SKM-1 (cell line): ENCODE measurements at regions not wholly inside any gene's neighbourhood (a gene's known extent, or its start where the extent isn't known, plus 50 kb on each side); places are given as distances from the start of the nearest gene placed in this dataset.
"Not testable (repeated sequence)": the region's sequence is repeated elsewhere in the genome, so short reads cannot be mapped to it uniquely, and the experiment has no call there.

Experiments
- DNase-seq: peaks from one replicate; lab custom pipeline; 2025; ENCODE audit not compliant: unreplicated experiment; lab: John Stamatoyannopoulos, UW

DNA sequence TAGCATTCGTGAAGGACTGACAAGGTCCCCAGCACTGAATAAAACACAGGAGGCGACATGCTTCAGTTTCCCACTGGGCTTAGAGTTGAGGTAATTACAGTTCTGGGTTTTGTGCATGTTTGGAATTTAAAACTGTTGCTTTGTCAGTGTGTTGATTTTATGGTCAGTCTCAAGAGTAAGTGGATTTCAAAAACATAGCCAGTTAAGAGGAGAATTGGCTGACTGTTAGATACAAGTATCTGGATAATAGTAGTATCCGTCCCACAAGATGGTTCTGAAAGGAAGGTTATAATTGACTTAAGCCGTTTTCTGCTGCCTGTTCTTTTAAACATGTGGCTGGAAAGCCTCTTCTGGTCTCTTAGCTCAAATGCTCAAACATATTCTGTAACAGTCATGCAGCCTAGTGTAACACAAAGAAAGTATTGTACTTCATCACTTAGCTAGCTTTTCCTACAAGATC lies 170.9 kb downstream of the POLR1F start:
- no peak for DNase-seq

DNA sequence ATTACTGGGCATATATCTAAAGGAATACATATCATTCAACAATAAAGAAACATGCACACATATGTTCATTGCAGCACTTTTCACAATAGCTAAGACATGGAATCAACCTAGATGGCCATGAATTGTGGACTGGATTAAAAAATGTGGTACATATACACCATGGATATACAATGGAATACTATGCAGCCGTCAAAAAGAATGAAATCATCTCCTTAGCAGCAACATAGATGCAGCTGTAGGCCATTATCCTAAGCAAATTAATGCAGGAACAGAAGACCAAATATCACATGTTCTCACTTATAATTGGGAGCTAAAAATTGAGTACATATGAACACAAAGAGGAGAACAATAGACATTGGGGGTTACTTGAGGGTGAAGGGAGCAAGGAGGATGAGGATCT lies 175.6 kb downstream of the POLR1F start:
- DNase-seq, result no peak

DNA sequence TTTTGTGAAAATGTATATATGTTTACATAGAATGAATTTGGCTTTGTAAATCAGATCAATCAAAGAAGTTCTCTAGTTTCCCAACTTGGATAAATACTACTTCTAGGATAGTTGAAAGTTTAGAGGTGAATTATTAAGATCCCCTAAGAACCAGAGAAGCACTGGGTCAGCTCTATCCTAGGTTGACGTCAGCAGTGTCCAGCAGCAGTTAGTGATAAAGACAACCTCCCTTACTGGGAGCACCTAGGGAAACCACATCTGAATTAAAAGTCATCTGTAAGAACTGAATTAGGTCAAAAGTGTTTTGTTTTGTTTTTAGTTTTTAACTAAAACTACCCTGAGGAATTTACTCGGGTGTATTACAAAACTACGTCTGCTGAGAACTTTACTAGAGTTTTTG lies 178.0 kb downstream of the POLR1F start:
- no peak for DNase-seq

DNA sequence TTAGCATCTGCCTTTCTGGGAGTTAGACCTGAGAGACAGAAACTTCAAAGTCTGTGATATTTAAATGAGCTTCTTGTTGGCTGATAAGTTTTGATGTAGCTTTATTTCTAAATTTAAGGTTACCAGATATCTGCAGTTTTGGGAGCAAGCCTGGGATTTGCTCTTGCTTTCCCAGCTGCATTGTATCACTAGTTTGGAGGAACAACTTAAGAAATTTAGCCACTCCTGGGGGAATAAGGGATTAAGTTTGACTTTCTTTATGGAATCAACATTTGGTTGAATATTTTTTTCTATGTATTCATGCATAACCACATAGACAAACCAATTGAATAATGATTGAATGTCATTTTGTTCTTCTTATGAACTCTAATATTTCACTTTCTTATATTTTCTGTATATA lies 178.6 kb downstream of the POLR1F start:
- no peak for DNase-seq

DNA sequence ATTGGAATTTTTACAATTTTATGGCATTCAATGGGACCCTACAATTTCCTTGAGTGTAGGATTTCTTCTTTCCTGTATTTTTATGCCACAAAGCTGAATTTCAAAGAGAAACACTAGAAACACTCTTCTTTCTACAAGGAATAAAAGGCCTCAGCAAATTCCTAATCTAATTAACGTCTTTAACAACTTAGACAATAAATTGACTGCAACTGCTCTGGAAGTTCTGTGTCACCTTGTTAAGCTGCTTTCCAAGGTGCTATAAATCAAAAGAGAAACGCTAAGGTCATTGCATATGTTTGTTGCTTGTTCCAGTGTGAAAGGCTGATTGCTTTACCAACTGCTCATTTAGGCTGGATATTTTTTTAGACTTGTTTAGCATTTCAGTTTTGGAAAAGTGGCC lies 182.2 kb downstream of the POLR1F start:
- no peak for DNase-seq

DNA sequence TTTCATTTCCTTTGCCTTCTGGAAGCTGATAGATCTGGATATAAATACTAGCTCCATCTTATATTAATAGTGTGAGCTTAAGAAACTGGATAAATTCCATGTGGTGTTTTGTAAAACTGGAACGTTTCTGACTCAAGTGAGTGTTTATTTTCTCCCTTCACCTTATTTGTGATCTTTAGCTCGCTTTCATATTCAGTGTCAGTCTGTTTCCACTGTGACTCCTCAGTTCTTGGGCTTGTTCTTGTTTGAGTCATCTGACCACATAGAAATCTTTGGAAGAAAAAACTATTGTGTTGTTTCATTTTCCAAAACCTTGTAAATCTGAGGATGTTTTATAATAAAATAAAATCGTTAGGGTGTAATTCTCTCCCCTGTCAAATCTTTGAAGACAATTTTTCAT lies 186.4 kb downstream of the POLR1F start:
- DNase-seq, result no peak

DNA sequence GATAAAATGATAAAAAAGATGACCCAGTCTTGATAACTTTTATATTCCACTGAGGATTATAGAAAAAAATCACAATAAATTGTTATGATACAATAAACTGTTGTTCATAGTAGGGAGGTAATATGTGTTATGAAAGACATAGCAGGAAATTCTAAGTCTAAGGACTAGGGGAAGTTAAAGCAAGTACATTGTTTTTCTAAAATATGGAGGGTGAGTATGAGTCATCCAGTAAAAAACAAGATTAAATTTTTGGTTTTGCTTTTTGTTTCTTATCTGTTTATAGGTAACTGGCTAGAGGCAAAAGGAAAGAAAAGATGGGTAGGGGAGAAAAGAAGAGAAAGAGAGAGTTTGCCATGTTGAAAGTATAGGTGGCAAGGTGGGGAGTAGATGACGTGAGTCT lies 188.4 kb downstream of the POLR1F start:
- DNase-seq, result no peak

DNA sequence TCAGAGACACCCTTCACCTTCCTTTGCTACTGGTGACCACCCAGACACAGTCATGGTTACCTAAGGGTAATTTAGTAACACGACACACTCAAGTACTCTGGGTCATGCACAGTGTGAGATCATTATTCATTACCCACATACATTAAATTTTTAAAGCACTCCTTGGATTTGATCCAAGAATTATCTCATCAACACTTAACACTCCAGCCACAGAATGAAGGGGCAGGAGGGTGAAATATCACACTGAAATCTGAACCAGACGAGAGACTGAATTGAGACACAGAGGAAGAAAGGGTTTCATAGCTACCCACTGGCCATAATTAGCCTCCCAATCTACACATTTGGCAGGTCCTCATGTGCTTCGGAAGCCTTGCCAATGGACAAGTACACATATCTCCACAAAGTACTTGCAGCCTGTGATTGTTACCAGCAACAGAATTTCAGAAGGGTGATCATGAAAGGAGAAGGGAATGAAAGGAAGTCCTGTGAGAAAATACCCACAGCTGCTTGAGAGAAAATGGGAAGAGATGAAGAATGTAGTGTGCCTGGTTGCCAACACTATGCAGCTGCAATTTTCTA lies 189.3 kb downstream of the POLR1F start:
- no peak for DNase-seq

DNA sequence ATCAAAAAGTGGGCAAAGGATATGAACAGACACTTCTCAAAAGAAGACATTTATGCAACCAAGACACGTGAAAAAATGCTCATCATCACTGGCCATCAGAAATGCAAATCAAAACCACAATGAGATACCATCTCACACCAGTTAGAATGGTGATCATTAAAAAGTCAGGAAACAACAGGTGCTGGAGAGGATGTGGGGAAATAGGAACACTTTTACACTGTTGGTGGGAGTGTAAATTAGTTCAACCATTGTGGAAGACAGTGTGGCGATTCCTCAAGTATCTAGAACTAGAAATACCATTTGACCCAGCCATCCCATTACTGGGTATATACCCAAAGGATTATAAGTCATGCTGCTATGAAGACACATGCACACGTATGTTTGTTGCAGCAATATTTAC lies 191.3 kb downstream of the POLR1F start:
- not testable (repeated sequence) for DNase-seq

DNA sequence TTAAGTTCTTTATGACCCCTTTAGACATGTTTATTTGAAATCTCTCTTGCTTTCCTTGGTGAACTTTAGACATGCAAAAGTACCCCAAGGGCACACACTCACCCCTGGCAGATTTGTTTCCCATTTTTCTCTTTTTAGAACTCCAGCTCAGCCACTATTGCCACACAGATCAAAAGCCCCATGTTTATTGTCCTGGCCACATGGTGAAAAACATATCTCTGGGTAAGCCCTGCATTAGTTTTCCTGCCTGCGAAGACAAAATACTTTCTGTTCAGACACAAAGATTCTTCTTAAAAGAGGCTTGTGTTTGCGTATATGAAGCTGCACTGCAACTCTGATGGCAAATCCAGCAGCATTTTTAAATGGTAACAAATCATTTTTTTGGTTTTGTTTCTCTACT lies 200.0 kb downstream of the POLR1F start:
- no peak for DNase-seq

DNA sequence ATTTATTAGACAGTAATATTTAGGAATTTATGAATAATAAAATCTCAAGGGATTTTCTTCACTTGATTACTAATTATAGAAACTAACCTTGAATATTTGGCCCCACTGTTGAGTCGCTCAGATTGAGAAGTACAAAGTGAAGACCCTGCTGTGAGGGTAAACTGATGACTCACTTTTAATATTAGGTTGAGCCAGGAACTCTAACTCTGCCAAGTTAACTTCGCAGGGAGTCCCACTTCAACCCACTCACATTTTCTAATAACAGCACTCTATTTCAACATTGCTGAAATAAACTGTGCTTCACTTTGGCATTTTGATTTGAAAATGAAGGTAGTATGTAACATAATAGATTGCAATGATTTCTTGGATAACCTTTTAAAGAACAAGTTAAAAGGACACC lies 200.7 kb downstream of the POLR1F start:
- no peak for DNase-seq

DNA sequence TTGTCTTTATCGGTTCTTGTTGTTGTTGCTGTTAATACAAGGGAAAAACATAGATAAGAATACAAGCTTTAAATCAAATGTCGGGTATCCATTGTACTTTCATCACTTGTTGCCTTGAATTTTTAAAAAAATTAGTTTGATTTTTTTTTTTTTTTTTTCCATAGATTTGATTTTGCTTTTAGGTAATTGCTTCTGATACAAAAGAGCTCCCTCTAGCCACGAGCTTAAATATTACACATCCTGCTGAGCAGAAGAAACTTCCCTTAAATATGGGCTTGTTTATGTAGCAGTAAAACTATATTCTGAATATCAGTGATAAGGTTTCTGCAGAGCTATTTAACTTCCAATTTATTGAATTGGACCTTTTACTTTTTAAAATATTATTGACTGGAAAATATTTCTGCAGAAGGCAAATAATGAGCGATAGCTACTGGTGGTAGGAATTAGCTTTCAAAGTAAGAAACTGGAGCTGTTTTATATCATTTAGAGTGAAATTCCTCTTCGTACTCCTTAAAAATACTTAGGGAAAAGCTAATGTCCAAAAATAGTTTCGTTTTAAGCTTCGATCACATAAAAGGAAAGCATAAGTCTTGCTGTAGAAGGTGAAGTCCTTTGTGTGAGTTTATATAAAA lies 216.9 kb downstream of the POLR1F start:
- DNase-seq, result no peak

DNA sequence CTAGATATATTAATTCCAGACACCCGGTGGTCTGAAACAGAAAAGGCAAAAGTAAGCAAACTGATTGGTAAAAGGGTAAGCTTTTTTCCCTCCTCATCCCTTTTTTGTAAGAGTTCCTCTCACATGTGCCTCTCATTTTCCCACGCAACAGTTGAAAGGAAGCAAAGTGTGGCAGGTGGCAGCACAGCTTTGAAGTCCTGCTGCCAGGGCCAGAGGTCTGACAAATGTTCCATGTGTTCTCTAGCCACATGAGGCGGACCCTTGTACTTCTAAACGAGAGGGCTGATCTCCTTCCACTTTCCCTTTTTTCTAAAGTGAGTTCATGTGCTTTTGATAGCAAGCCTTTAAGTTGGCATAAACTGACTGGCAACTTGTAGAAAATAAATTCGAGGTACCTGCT lies 217.5 kb downstream of the POLR1F start:
- DNase-seq, result no peak

DNA sequence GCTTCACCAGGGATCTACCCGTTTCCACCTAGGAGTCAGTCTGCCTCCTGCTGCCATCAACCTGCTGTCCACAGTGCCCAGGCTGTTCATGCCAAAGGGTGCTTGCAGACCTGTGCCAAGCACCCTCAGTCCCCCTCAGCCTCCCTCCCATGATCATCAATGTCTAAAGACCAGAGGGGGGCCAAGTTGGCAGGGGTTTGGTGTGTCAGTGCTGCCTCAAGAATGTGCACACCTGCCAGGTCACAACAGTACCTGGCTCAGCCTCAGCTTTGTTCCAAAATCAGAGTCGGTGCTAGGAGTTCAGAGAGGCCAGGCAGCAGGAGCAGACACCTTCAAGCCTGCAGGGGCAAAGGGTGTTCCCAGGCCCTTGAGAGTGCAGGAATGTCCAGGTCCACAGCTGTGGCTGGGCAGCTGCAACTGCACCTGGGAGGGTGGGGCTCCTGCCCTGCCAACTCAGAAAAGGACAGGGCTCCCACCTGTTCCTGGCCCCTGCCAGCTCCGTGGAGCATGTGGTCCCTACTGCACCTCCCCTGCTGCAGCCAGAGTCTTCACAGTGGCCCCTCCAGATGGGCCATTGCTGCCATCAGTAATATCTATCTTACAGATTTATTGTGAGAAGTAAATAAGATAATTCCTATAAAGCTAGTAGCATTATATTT lies 219.5 kb downstream of the POLR1F start:
- no peak for DNase-seq

DNA sequence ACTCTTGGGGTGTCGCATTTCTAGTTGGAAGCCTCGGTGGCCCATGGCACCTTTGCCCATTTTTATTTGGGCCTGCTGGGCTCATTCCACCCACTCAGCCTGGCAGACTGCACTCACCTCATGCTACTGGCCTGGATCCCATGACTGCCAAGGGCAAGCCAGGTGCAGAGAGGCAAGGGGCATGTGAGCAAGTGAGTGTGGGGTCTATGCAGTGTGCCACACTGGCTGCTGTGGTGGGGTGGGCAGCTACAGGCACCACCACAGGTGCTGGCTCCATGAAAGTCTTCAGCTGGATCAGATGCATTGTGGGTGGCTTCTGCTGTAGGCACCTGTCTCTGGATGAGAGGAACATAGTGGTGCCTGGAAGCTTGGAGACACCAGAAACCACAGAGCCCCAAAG lies 220.8 kb downstream of the POLR1F start:
- DNase-seq, result no peak

DNA sequence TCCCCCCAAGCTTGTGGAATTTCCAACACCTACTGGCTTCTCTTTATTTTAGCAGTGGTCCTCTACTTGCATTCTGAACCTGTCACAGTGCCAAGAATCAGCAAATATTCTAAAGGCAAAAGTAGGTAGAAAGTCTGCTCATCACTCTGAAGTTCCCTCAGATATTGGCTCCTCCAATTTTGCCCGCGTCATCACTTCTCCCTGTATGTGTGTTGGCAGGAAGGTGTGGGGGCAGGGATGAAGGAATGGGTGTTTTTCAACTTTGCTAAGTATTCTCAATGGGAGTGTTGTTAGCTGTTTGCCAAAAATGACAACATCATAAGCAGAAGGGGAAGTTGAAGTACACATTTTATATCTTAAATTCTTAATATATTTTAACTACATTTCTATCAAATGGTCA lies 226.2 kb downstream of the POLR1F start:
- no peak for DNase-seq

DNA sequence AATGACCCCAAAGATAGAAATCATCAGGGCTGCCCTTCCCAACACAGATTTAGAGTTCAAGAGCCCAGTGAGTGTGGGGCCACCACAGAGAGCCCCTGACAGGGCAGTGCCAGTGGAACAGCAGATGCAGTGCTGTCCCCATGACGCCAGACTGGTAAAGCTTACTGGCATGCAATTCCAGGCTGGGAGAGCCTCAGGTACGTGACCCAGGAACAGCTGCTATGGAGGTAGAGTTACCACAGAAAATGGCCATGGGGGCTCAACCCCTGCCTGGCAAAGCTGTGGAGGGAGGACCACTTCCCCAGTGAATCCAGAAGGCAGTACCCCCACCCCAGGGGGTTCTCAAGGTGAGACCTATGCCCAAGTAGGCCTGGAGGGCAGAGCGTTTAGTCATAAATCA lies 228.5 kb downstream of the POLR1F start:
- no peak for DNase-seq

DNA sequence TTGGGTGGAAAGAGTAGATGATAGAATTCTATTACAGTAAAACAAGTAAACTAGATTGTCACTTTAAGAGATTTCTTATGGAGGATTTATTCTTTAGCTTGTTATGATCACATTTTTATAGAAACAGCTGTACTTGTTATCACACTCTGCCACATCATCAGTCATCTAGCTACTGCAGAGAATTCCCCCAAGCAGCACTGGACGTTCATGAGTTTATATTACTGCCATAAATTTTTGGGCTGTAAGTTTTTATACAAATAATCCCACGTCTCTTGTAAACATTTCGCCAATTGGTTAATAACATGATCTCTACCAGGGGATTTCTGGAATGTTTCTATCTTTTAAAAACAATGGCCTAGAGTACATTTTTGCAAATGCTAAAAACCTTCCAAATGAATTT lies 238.8 kb downstream of the POLR1F start:
- no peak for DNase-seq

DNA sequence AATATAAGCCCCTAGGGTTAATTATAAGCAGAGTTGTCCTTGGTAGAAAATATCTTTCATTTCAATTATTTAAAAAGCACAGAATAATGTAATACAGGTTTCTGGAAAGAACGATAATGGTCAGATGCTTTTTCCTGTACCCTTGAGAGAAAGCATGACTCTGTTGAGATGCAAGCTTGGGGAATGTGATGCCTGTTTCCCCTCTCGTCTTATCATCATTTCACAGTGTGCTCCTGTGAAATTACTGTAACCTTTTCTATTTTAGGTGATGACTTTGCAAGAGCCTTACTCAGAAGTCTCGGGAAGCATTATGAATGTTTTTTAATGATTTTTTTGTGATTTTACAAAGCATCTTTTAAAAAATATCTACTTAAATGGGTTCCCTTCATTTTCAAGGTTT lies 243.0 kb downstream of the POLR1F start:
- DNase-seq, result no peak

DNA sequence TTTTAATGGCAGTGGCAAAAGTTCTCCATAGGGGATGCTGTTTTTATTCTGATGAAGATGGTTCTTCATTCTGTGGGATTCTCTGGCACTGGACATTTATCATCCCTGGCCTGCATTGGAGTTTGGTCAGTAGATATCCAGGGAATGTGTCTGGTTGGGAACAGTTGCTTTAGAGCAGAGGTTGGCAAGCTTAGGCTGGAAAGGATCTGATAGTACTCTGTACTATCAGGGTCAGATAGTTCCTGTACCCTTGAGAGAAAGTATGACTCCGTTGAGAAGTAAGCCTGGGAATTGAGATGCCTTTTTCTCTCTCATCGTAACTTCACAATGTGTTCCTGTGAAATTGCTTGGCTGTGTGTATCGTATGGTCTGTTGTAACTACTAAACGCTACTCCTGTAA lies 244.1 kb downstream of the POLR1F start:
- no peak for DNase-seq

DNA sequence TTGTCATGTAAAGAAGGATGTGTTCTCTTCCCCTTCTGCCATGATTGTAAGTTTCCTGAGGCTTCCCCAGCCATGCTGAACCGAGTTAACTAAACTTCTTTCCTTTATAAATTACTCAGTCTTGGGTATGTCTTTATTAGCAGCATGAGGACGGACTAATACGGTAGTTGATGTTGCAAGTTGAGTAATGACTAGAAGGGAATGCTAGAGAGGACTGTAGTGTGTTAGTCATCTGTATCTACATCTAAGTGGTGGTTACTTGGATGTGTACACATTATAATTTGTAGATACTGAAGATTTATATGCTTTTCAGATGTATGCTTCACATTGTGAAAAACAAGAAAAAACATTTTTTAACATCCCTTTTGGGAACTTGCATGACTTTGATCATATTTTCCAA lies 244.6 kb downstream of the POLR1F start:
- DNase-seq, result no peak

DNA sequence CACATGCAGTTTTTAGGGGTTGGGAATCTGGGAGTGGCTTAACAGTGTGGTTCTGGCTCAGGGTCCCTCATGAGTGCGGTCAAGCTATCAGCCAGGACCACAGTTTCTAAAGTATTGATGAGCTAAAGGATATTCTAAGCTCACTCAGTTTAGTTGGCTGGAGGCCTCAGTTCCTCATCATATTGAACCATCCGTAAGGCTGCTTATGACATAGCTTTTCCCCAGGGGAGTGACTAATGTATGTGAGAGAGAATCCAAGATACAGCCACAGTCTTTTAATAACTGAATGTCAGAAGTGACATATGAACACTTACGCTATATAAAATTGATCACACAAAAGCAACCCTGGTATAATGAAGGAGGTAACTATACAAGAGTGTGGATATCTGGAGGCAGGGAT lies 245.3 kb downstream of the POLR1F start:
- no peak for DNase-seq

DNA sequence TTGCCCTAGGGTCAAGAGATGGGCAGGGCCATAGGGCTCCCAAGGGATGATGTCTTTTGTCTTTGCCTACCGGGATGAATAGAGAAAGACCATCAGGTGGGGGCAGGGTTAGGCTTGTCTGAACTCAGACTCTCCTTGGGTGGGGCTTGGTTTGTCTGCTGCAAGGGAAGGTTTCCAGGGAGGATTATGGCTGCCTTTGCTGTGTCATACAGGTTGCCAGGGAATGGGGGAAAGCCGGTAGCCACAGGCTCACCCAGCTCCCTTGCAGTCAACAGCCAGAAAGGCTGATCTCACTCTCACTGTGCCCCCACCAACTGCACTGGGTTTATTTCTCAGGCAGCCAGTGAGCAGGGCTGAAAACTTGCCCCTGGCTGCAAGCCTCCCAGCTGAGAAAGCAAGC lies 253.2 kb downstream of the POLR1F start:
- DNase-seq, result no peak
